ENCODE measurements at regions not wholly inside any gene's neighbourhood (a gene's known extent, or its start where the extent isn't known, plus 50 kb on each side); places are given as distances from the start of the nearest gene placed in this dataset.

GRCh38 chr1:194341587-194341986, 1155.2 kb upstream of the B3GALT2 start:
- Histone ChIP-seq H3K4me3 (no peak overlapping the region), H3K27ac (no peak overlapping the region)
- DNase-seq (ENCODE audit: low spot score) = no peak
- no peak for TF ChIP-seq CTCF (IDR thresholded peaks at IDR 0.05)

- no peak for TF ChIP-seq CTCF (IDR thresholded peaks at IDR 0.05)
- H3K27ac ChIP-seq = no peak overlapping the region
- no peak for DNase-seq (ENCODE audit: low spot score)
- H3K4me3 ChIP-seq = no peak overlapping the region
These were observed 1153.1 kb upstream of the B3GALT2 start for GRCh38 chr1:194339471-194339870.

- Histone ChIP-seq H3K27ac (no peak overlapping the region), H3K4me3 (no peak overlapping the region)
- no peak for TF ChIP-seq CTCF (IDR thresholded peaks at IDR 0.05)
- no peak for DNase-seq (ENCODE audit: low spot score)
These were observed 1152.0 kb upstream of the B3GALT2 start for GRCh38 chr1:194338241-194338948.

- no peak for TF ChIP-seq CTCF (IDR thresholded peaks at IDR 0.05)
- no peak for DNase-seq (ENCODE audit: low spot score)
- Histone ChIP-seq H3K4me3 (no peak overlapping the region), H3K27ac (no peak overlapping the region)
These were observed 1146.8 kb upstream of the B3GALT2 start for GRCh38 chr1:194333240-194333639.

GRCh38 chr1:194331758-194332157, 1145.3 kb upstream of the B3GALT2 start:
- H3K4me3 ChIP-seq = no peak overlapping the region
- TF ChIP-seq CTCF (IDR thresholded peaks at IDR 0.05) = no peak
- no peak for DNase-seq (ENCODE audit: low spot score)
- H3K27ac ChIP-seq = no peak overlapping the region

- DNase-seq (ENCODE audit: low spot score) = no peak
- H3K27ac ChIP-seq = no peak overlapping the region
- no peak overlapping the region for H3K4me3 ChIP-seq
- TF ChIP-seq CTCF (IDR thresholded peaks at IDR 0.05) = no peak
These were observed 1136.3 kb upstream of the B3GALT2 start for GRCh38 chr1:194322751-194323150.

GRCh38 chr1:194318790-194319280, 1132.4 kb upstream of the B3GALT2 start:
- Histone ChIP-seq H3K4me3 (no peak overlapping the region), H3K27ac (no peak overlapping the region)
- no peak for TF ChIP-seq CTCF (IDR thresholded peaks at IDR 0.05)
- DNase-seq (ENCODE audit: low spot score) = no peak
